WTC11 (cell line): ENCODE measurements at regions not wholly inside any gene's neighbourhood (a gene's known extent, or its start where the extent isn't known, plus 50 kb on each side); places are given as distances from the start of the nearest gene placed in this dataset.

Experiments used
- ATAC-seq: fragments of 200-7000 bp; cut with Tn5 transposase; 2 replicates; pipeline ENCODE4 v1.10.0; 2021; ENCODE audit warnings: mild to moderate bottlenecking, moderate library complexity
- CTCF ChIA-PET: fragments of 300-600 bp; sonication (Branson Sonifier 250); formaldehyde crosslinking; loops from one replicate; lab custom pipeline; 2021; ENCODE audit warnings: antibody characterized with exemption; lab: Charles Lee
- POLR2A ChIA-PET: fragments of 350-600 bp; sonication (Branson Sonifier 250); formaldehyde crosslinking; loops from one replicate; lab custom pipeline; 2021; ENCODE audit warnings: antibody characterized with exemption; lab: Charles Lee
- DNase-seq: peaks from one replicate; pipeline ENCODE4 v3.0.0; 2021; ENCODE audit warnings: low spot score
- H3K27ac Mint-ChIP-seq: 2 replicates; pipeline ENCODE4 v1.8.0; 2021; ENCODE audit warnings: mixed read lengths
- H3K27me3 Mint-ChIP-seq: 2 replicates; pipeline ENCODE4 v1.8.0; 2021; ENCODE audit warnings: low read depth, mild to moderate bottlenecking, moderate library complexity, mixed read lengths
- H3K36me3 Mint-ChIP-seq: 2 replicates; pipeline ENCODE4 v1.8.0; 2021; ENCODE audit warnings: mixed read lengths
- H3K4me1 Mint-ChIP-seq: 2 replicates; pipeline ENCODE4 v1.8.0; 2022; ENCODE audit warnings: mixed read lengths
- H3K4me3 Mint-ChIP-seq: 2 replicates; pipeline ENCODE4 v1.8.0; 2021; ENCODE audit warnings: mild to moderate bottlenecking, moderate library complexity, mixed read lengths
- H3K9me3 Mint-ChIP-seq: 2 replicates; pipeline ENCODE4 v1.8.0; 2021; ENCODE audit warnings: mixed read lengths
- ATF1 ChIP-seq: sonication (generic); formaldehyde crosslinking; IDR thresholded peaks from 2 replicates; pipeline ENCODE4 v1.8.1; 2023; ENCODE audit warnings: mild to moderate bottlenecking, moderate library complexity, missing genetic modification reagents
- CBFB ChIP-seq: sonication (generic); formaldehyde crosslinking; IDR thresholded peaks from 2 replicates; pipeline ENCODE4 v1.8.1; 2022; ENCODE audit warnings: mild to moderate bottlenecking, low read depth, missing genetic modification reagents
- ELF4 ChIP-seq: sonication (generic); formaldehyde crosslinking; IDR thresholded peaks from 2 replicates; pipeline ENCODE4 v1.8.1; 2022; ENCODE audit warnings: low read depth, mild to moderate bottlenecking, moderate library complexity, missing genetic modification reagents
- JUN ChIP-seq: sonication (generic); formaldehyde crosslinking; IDR thresholded peaks from 2 replicates; pipeline ENCODE4 v1.8.0; 2023; ENCODE audit warnings: mild to moderate bottlenecking, missing genetic modification reagents
- NFE2L1 ChIP-seq: sonication (generic); formaldehyde crosslinking; IDR thresholded peaks from 2 replicates; pipeline ENCODE4 v1.8.1; 2023; ENCODE audit warnings: missing genetic modification reagents
- PRRX2 ChIP-seq: fragments of 250-450 bp; sonication (Bioruptor Pico); IDR thresholded peaks from 2 replicates; pipeline ENCODE4 v1.8.0; 2021; ENCODE audit warnings: mild to moderate bottlenecking
- RORB ChIP-seq: fragments of 250-450 bp; sonication (Bioruptor Pico); IDR thresholded peaks from 2 replicates; pipeline ENCODE4 v1.9.0; 2021; ENCODE audit warnings: mild to moderate bottlenecking
- ZNF219 ChIP-seq: sonication (generic); formaldehyde crosslinking; IDR thresholded peaks from 2 replicates; pipeline ENCODE4 v1.8.0; 2023; ENCODE audit warnings: missing genetic modification reagents, mild to moderate bottlenecking, borderline replicate concordance
- ZNF232 ChIP-seq: sonication (generic); formaldehyde crosslinking; IDR thresholded peaks from 2 replicates; pipeline ENCODE4 v1.8.0; 2022; ENCODE audit warnings: mild to moderate bottlenecking, missing genetic modification reagents
- ZNF425 ChIP-seq: fragments of 250-450 bp; sonication (Bioruptor Pico); conservative IDR thresholded peaks from 2 replicates; pipeline ENCODE4 v1.9.0; 2021; ENCODE audit warnings: mild to moderate bottlenecking
- TF ChIP-seq, protein P1 (sequence below): sonication (generic); formaldehyde crosslinking; IDR thresholded peaks from 2 replicates; pipeline ENCODE4 v1.8.0; 2023; ENCODE audit warnings: missing genetic modification reagents
- TF ChIP-seq, protein P2 (sequence below): sonication (generic); formaldehyde crosslinking; IDR thresholded peaks from 2 replicates; pipeline ENCODE4 v1.8.0; 2022; ENCODE audit warnings: mild to moderate bottlenecking, missing genetic modification reagents
- TF ChIP-seq, protein P3 (sequence below): sonication (generic); formaldehyde crosslinking; IDR thresholded peaks from 2 replicates; pipeline ENCODE4 v1.8.0; 2022; ENCODE audit warnings: mild to moderate bottlenecking, missing genetic modification reagents
- TF ChIP-seq, protein P4 (sequence below): fragments of 250-450 bp; sonication (Bioruptor Pico); IDR thresholded peaks from 2 replicates; pipeline ENCODE4 v1.9.0; 2021; ENCODE audit warnings: mild to moderate bottlenecking
- TF ChIP-seq, protein P5 (sequence below): sonication (generic); formaldehyde crosslinking; IDR thresholded peaks from 2 replicates; pipeline ENCODE4 v1.8.1; 2023; ENCODE audit warnings: mild to moderate bottlenecking, missing genetic modification reagents
- TF ChIP-seq, protein P6 (sequence below): sonication (generic); formaldehyde crosslinking; conservative IDR thresholded peaks from 2 replicates; pipeline ENCODE4 v1.8.1; 2022; ENCODE audit warnings: mild to moderate bottlenecking, missing genetic modification reagents

- TF ChIP-seq ZNF425 (CRISPR knock-in tag) = no peak
- TF ChIP-seq, protein P1, sequence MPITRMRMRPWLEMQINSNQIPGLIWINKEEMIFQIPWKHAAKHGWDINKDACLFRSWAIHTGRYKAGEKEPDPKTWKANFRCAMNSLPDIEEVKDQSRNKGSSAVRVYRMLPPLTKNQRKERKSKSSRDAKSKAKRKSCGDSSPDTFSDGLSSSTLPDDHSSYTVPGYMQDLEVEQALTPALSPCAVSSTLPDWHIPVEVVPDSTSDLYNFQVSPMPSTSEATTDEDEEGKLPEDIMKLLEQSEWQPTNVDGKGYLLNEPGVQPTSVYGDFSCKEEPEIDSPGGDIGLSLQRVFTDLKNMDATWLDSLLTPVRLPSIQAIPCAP (CRISPR knock-in tag) = no peak
These were observed 302.2 kb downstream of the QKI start (continued) for GRCh38 chr6:163716690-163717089.

- no peaks in the 10 kb centered on the region for H3K36me3 Mint-ChIP-seq
- H3K4me1 Mint-ChIP-seq = no peaks in the 10 kb centered on the region
- CTCF ChIA-PET = no interaction called here
- TF ChIP-seq, protein P2, sequence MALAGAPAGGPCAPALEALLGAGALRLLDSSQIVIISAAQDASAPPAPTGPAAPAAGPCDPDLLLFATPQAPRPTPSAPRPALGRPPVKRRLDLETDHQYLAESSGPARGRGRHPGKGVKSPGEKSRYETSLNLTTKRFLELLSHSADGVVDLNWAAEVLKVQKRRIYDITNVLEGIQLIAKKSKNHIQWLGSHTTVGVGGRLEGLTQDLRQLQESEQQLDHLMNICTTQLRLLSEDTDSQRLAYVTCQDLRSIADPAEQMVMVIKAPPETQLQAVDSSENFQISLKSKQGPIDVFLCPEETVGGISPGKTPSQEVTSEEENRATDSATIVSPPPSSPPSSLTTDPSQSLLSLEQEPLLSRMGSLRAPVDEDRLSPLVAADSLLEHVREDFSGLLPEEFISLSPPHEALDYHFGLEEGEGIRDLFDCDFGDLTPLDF (CRISPR knock-in tag) = no peak
- no peak for TF ChIP-seq CBFB (CRISPR knock-in tag)
- TF ChIP-seq, all 79 proteins: peak for 0
- no peaks in the 10 kb centered on the region for H3K27me3 Mint-ChIP-seq
- POLR2A ChIA-PET = no interaction called here
- no peaks in the 10 kb centered on the region for H3K9me3 Mint-ChIP-seq
- no peak overlapping the region for H3K27ac Mint-ChIP-seq
- ATAC-seq = no peak
- no peak overlapping the region for H3K4me3 Mint-ChIP-seq
- DNase-seq = no peak
These were observed 301.3 kb downstream of the QKI start for GRCh38 chr6:163715846-163716245.

GRCh38 chr6:163714179-163714578, 299.7 kb downstream of the QKI start:
- ATAC-seq = no peak
- no peaks in the 10 kb centered on the region for H3K36me3 Mint-ChIP-seq
- no peaks in the 10 kb centered on the region for H3K27me3 Mint-ChIP-seq
- H3K27ac Mint-ChIP-seq = no peak overlapping the region
- TF ChIP-seq, protein P3, sequence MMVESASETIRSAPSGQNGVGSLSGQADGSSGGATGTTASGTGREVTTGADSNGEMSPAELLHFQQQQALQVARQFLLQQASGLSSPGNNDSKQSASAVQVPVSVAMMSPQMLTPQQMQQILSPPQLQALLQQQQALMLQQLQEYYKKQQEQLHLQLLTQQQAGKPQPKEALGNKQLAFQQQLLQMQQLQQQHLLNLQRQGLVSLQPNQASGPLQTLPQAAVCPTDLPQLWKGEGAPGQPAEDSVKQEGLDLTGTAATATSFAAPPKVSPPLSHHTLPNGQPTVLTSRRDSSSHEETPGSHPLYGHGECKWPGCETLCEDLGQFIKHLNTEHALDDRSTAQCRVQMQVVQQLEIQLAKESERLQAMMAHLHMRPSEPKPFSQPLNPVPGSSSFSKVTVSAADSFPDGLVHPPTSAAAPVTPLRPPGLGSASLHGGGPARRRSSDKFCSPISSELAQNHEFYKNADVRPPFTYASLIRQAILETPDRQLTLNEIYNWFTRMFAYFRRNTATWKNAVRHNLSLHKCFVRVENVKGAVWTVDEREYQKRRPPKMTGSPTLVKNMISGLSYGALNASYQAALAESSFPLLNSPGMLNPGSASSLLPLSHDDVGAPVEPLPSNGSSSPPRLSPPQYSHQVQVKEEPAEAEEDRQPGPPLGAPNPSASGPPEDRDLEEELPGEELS (CRISPR knock-in tag) = no peak
- TF ChIP-seq ATF1 (CRISPR knock-in tag) = no peak
- POLR2A ChIA-PET = no interaction called here
- CTCF ChIA-PET = interaction anchor here (1.0 kb wide), 1 partner anchor 242 kb away, joined by 3 read pairs; no protein-coding TSS in a partner anchor
- no peaks in the 10 kb centered on the region for H3K4me1 Mint-ChIP-seq
- no peaks in the 10 kb centered on the region for H3K9me3 Mint-ChIP-seq
- H3K4me3 Mint-ChIP-seq = no peak overlapping the region
- no peak for DNase-seq

GRCh38 chr6:163712981-163713380, 298.5 kb downstream of the QKI start:
- ChIA-PET POLR2A (no interaction called here), CTCF (no interaction called here)
- Mint-ChIP-seq H3K4me1 (no peaks in the 10 kb centered on the region), H3K27me3 (no peaks in the 10 kb centered on the region), H3K27ac (no peak overlapping the region), H3K36me3 (no peaks in the 10 kb centered on the region), H3K4me3 (no peak overlapping the region), H3K9me3 (no peaks in the 10 kb centered on the region)
- no peak for DNase-seq
- ATAC-seq = no peak
- no peak for TF ChIP-seq NFE2L1 (CRISPR knock-in tag)
- TF ChIP-seq ZNF232 (CRISPR knock-in tag) = no peak
- no peak for TF ChIP-seq ELF4
- TF ChIP-seq, protein P4, sequence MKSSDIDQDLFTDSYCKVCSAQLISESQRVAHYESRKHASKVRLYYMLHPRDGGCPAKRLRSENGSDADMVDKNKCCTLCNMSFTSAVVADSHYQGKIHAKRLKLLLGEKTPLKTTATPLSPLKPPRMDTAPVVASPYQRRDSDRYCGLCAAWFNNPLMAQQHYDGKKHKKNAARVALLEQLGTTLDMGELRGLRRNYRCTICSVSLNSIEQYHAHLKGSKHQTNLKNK = no peak
- TF ChIP-seq, protein P5, sequence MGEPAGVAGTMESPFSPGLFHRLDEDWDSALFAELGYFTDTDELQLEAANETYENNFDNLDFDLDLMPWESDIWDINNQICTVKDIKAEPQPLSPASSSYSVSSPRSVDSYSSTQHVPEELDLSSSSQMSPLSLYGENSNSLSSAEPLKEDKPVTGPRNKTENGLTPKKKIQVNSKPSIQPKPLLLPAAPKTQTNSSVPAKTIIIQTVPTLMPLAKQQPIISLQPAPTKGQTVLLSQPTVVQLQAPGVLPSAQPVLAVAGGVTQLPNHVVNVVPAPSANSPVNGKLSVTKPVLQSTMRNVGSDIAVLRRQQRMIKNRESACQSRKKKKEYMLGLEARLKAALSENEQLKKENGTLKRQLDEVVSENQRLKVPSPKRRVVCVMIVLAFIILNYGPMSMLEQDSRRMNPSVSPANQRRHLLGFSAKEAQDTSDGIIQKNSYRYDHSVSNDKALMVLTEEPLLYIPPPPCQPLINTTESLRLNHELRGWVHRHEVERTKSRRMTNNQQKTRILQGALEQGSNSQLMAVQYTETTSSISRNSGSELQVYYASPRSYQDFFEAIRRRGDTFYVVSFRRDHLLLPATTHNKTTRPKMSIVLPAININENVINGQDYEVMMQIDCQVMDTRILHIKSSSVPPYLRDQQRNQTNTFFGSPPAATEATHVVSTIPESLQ = no peak
- TF ChIP-seq, protein P6, sequence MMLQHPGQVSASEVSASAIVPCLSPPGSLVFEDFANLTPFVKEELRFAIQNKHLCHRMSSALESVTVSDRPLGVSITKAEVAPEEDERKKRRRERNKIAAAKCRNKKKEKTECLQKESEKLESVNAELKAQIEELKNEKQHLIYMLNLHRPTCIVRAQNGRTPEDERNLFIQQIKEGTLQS = no peak
- no peak for TF ChIP-seq ZNF425 (CRISPR knock-in tag)
- no peak for TF ChIP-seq PRRX2 (CRISPR knock-in tag)
- TF ChIP-seq RORB (CRISPR knock-in tag) = no peak
- TF ChIP-seq JUN (CRISPR knock-in tag) = no peak
- TF ChIP-seq, protein P2 (CRISPR knock-in tag) = no peak
- TF ChIP-seq ZNF219 (CRISPR knock-in tag) = no peak
